DND-41 (cell line): ENCODE measurements at regions not wholly inside any gene's neighbourhood (a gene's known extent, or its start where the extent isn't known, plus 50 kb on each side); places are given as distances from the start of the nearest gene placed in this dataset.
"Not testable (repeated sequence)": the region's sequence is repeated elsewhere in the genome, so short reads cannot be mapped to it uniquely, and the experiment has no call there.

Experiments
- EZH2 ChIP-seq: IDR thresholded peaks from 3 replicates; pipeline ENCODE4 v1.6.1; 2012; ENCODE audit warnings: borderline replicate concordance, low read depth, mild to moderate bottlenecking, moderate library complexity, low read length, inconsistent platforms; ENCODE audit not compliant: severe bottlenecking
- TF ChIP-seq, protein P1 (sequence below): IDR thresholded peaks from 2 replicates; pipeline ENCODE4 v1.5.1; 2012; ENCODE audit warnings: borderline replicate concordance, low read length, moderate library complexity, mild to moderate bottlenecking; ENCODE audit not compliant: poor library complexity, severe bottlenecking; ENCODE audit errors: extremely low read depth

DNA sequence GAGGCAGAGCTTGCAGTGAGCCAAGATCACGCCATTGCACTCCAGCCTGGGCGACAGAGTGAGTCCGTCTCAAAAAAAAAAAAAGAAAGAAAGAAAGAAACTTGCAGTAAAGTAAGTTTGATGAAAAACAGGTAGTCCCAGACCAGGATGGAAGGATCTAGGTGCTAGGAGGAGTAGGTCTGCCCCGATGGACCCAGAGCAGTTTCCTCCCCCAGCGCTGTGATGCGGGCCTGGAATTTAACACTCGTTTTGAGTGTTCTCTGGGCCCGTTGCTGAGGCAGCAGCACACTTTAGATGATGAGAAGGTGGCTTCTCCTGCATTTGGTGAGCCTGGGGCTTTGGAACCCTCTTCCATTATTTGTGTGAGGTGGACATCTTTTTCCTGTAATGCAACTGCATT lies 80.2 kb downstream of the LIMS4 start:
- TF ChIP-seq EZH2: not testable (repeated sequence)
- TF ChIP-seq, protein P1, sequence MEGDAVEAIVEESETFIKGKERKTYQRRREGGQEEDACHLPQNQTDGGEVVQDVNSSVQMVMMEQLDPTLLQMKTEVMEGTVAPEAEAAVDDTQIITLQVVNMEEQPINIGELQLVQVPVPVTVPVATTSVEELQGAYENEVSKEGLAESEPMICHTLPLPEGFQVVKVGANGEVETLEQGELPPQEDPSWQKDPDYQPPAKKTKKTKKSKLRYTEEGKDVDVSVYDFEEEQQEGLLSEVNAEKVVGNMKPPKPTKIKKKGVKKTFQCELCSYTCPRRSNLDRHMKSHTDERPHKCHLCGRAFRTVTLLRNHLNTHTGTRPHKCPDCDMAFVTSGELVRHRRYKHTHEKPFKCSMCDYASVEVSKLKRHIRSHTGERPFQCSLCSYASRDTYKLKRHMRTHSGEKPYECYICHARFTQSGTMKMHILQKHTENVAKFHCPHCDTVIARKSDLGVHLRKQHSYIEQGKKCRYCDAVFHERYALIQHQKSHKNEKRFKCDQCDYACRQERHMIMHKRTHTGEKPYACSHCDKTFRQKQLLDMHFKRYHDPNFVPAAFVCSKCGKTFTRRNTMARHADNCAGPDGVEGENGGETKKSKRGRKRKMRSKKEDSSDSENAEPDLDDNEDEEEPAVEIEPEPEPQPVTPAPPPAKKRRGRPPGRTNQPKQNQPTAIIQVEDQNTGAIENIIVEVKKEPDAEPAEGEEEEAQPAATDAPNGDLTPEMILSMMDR: not testable (repeated sequence)
